KG1 (cell line): ENCODE measurements at regions not wholly inside any gene's neighbourhood (a gene's known extent, or its start where the extent isn't known, plus 50 kb on each side); places are given as distances from the start of the nearest gene placed in this dataset.

Experiments used
- DNase-seq: peaks from one replicate; lab custom pipeline; 2025; lab: John Stamatoyannopoulos, UW

GRCh38 chr14:101004176-101004575, 100.7 kb upstream of the RTL1 start:
- no peak for DNase-seq

GRCh38 chr14:101004954-101005353, 101.4 kb upstream of the RTL1 start:
- DNase-seq: no peak

GRCh38 chr14:101005447-101005846, 101.9 kb upstream of the RTL1 start:
- DNase-seq: no peak

- no peak for DNase-seq
These were observed 102.5 kb upstream of the RTL1 start for GRCh38 chr14:101006008-101006407.

- no peak for DNase-seq
These were observed 103.6 kb upstream of the RTL1 start for GRCh38 chr14:101007004-101007614.

- DNase-seq: no peak
These were observed 104.2 kb upstream of the RTL1 start for GRCh38 chr14:101007765-101008164.

GRCh38 chr14:101008196-101008595, 104.7 kb upstream of the RTL1 start:
- no peak for DNase-seq

- no peak for DNase-seq
These were observed 105.3 kb upstream of the RTL1 start for GRCh38 chr14:101008631-101009336.

- no peak for DNase-seq
These were observed 106.0 kb upstream of the RTL1 start for GRCh38 chr14:101009531-101009930.

GRCh38 chr14:101010293-101010692, 106.8 kb upstream of the RTL1 start:
- DNase-seq: no peak

GRCh38 chr14:101010835-101011234, 107.3 kb upstream of the RTL1 start:
- DNase-seq: no peak

- no peak for DNase-seq
These were observed 113.7 kb upstream of the RTL1 start for GRCh38 chr14:101017209-101017608.

GRCh38 chr14:101017806-101018560, 114.5 kb upstream of the RTL1 start:
- DNase-seq: no peak

GRCh38 chr14:101018561-101019290, 115.2 kb upstream of the RTL1 start:
- DNase-seq: no peak

GRCh38 chr14:101019541-101019940, 116.0 kb upstream of the RTL1 start:
- no peak for DNase-seq

- DNase-seq: no peak
These were observed 116.6 kb upstream of the RTL1 start for GRCh38 chr14:101019990-101020710.

- DNase-seq: no peak
These were observed 117.4 kb upstream of the RTL1 start for GRCh38 chr14:101020834-101021370.

GRCh38 chr14:101022121-101022520, 118.6 kb upstream of the RTL1 start:
- no peak for DNase-seq

GRCh38 chr14:101022916-101023435, 119.5 kb upstream of the RTL1 start:
- no peak for DNase-seq

GRCh38 chr14:101024686-101025085, 121.2 kb upstream of the RTL1 start:
- no peak for DNase-seq

GRCh38 chr14:101025131-101025530, 121.6 kb upstream of the RTL1 start:
- DNase-seq: no peak
